Gastrocnemius medialis (tissue), 4 donors: ENCODE measurements at regions not wholly inside any gene's neighbourhood (a gene's known extent, or its start where the extent isn't known, plus 50 kb on each side); places are given as distances from the start of the nearest gene placed in this dataset.

Experiments
- POLR2A ChIP-seq, 2 donors: fragments of 450-650 bp; IDR thresholded peaks; one replicate each; pipeline ENCODE4 v1.6.1; 2017; ENCODE audit warnings: antibody characterized with exemption in 2 of 2, mild to moderate bottlenecking in 2 of 2, moderate library complexity in 2 of 2
- TF ChIP-seq, protein P1 (sequence below), 5 experiments: fragments of 450-650 bp in 3 of 5; fragments of 200-600 bp in 2 of 5; sonication (generic) in 2 of 5; IDR thresholded peaks in 4 of 5; conservative IDR thresholded peaks in 1 of 5; 1 replicate in 4 of 5; 2 replicates in 1 of 5; pipeline ENCODE4 v1.5.1; 2016 to 2019; ENCODE audit warnings: antibody characterized with exemption in 5 of 5, mild to moderate bottlenecking in 3 of 5, moderate library complexity in 3 of 5

DNA sequence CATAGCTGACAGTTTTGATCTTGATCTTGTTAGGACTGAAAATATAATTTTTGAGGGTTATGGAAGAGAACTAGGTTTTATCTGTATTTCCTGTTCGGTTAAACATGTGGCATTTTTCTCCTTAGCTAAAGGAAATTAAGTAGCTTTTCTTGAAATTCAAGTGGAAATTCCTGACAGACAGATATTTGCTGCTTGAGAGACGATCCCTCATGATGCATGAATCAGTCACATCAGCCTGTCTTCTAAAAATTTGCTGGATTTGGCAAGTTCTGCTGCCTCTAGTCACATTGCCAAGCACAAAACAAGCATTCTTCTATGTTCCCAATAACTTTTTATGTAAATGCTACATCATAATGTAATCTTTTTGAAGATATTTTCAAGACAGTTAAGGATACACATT, 201.8 kb upstream of the ATP5MC3 start:
- TF ChIP-seq, protein P1, sequence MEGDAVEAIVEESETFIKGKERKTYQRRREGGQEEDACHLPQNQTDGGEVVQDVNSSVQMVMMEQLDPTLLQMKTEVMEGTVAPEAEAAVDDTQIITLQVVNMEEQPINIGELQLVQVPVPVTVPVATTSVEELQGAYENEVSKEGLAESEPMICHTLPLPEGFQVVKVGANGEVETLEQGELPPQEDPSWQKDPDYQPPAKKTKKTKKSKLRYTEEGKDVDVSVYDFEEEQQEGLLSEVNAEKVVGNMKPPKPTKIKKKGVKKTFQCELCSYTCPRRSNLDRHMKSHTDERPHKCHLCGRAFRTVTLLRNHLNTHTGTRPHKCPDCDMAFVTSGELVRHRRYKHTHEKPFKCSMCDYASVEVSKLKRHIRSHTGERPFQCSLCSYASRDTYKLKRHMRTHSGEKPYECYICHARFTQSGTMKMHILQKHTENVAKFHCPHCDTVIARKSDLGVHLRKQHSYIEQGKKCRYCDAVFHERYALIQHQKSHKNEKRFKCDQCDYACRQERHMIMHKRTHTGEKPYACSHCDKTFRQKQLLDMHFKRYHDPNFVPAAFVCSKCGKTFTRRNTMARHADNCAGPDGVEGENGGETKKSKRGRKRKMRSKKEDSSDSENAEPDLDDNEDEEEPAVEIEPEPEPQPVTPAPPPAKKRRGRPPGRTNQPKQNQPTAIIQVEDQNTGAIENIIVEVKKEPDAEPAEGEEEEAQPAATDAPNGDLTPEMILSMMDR (IDR thresholded peaks at IDR 0.05 in 4 of 5, conservative IDR thresholded peaks at IDR 0.05 in 1 of 5), result no peak
- no peak for TF ChIP-seq POLR2A (IDR thresholded peaks at IDR 0.05)
